ACHN (cell line): ENCODE measurements at regions not wholly inside any gene's neighbourhood (a gene's known extent, or its start where the extent isn't known, plus 50 kb on each side); places are given as distances from the start of the nearest gene placed in this dataset.

ENCODE experiments used
- DNase-seq: peaks from one replicate; pipeline ENCODE4 v3.0.0-alpha.2; 2015
- in situ Hi-C: cut with HindIII; loops from 2 replicates; pipeline ENCODE4 v1.10.0; 2017; ENCODE audit warnings: low sequenced_read_pairs, low pct_ligation_motif_present, low pct_unique_long_range_greater_than_20kb

DNA sequence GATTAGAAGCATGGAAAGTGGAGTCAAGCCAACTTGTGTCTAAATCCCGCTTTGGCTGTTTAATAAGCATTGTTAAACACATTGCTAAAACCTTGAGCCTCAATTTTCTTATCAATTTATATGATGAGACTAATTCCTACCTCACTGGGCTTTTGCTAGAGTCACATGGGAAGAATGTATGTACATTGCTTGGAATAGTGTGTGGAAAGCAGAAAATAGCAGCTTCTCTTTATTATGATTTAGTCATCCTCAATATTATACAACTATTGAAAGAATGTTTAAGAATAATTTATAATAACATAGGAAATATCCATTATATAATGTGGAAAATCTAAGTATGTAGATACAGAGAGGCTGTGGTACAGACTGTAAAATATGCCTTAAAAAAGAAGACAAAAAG, 313.0 kb upstream of the CDYL start:
- in situ Hi-C loops = no loop called here
- no peak for DNase-seq

DNA sequence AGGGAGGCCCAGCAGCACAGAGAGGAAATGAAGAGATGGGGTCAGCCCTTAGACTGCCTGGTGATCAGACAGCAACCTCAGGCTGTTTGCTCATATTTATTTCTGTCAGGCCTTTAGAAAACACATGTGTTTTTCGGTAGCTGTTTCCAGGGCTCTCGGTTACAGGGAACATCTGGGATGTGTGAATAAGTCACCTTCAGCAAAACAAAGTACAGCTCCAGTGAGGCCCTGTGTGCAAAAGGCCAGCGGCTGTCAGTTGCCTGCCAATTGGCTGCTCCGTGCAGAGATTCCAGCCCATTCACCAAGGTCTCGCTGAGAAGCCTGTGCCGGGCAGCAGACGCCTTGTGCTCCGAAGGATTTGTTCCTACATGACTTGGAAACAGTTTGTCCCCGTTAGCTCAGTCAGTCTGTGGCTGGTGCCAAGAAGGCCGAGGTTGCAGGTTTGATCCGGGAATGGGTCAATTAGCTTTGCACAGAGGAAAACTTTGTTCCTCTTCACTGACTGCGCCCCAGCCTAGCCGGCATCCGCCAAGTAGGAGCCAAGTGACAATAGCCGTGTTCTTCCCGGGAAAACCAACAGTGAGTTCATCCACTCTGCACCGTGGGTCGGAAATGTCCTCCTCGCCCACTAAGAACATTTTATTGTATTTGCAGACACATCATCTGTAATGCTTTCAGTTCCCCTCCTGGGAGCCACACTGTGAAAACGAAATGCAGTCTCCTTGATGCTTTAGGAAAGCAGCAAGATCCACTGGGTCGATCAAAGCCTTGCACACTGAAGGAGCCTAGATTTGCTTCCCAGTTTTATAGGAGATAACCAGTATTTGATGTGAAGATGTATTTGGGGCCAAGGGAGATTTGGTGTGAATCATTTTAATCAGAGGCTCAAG, 315.4 kb upstream of the CDYL start:
- DNase-seq = no peak
- in situ Hi-C loops = no loop called here

- DNase-seq = no peak
- in situ Hi-C loops = no loop called here
Observed at GRCh38 chr6:4459996-4460395, 316.2 kb upstream of the CDYL start.

GRCh38 chr6:4459032-4459431, 317.2 kb upstream of the CDYL start:
- in situ Hi-C loops = no loop called here
- no peak for DNase-seq

DNA sequence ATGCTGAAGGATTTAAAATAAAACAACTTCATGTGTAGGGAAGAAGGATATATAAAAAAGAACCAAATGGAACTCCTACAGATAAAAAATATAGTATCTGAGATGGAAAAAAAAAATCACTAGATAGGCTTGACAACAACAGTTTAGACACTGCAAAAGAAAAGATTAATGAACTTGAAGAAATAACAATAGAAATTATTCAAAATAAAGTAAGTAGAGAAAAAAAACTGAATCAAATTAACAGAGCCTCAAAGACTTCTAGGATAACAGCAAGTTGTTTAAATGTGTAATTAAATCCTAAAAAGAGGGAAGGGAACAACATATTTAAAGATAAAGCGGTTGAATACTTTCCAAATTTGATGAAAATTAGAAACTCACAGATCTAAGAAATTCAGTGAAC, 316.3 kb upstream of the ECI2 start:
- in situ Hi-C loops = no loop called here
- no peak for DNase-seq

GRCh38 chr6:4451081-4451480, 315.7 kb upstream of the ECI2 start:
- no peak for DNase-seq
- in situ Hi-C loops = no loop called here

DNA sequence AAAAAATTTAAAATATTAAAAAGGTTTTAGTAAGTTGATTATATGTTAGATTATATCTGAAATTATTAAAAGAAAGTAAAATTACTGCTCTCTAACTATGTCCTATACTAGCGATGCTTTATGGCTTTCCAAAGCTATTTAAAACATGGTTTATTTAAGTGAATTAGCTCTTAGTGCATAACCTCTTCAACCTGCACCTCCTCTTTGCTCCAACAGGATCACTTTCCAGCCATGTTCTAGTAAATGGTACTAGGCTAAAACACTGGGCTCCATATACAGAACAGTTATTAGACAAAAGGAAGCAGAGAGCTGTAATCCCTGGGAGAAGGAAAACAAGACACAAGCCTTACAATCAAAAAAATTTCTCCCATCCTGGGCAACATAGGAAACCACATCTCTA, 314.9 kb upstream of the ECI2 start:
- in situ Hi-C loops = no loop called here
- no peak for DNase-seq

- in situ Hi-C loops = no loop called here
- DNase-seq = no peak
Observed at GRCh38 chr6:4449409-4449808, 314.0 kb upstream of the ECI2 start.

- in situ Hi-C loops = no loop called here
- DNase-seq = no peak
Observed at GRCh38 chr6:4448841-4449240, 313.5 kb upstream of the ECI2 start.

- no peak for DNase-seq
- in situ Hi-C loops = no loop called here
Observed at GRCh38 chr6:4447639-4448330, 312.4 kb upstream of the ECI2 start.

DNA sequence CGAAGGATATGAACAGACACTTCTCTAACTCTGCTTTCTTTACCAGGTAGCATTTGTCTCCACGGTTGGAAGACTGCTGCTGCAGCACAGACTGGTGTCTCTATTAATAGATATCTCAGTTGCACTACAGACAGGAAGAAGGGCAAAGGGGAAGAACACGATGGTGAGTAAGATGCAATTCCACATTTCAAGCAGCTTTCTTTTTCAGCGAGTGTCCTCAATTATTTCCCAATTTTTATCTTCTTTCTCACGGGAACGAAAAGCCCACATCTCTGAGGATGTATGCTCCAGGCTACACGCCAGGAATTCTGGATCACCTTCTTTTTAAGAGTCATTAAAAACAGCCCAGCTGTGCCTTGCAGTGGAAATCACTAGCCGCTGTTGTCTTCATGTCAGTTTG, 311.6 kb upstream of the ECI2 start:
- no peak for DNase-seq
- in situ Hi-C loops = no loop called here

DNA sequence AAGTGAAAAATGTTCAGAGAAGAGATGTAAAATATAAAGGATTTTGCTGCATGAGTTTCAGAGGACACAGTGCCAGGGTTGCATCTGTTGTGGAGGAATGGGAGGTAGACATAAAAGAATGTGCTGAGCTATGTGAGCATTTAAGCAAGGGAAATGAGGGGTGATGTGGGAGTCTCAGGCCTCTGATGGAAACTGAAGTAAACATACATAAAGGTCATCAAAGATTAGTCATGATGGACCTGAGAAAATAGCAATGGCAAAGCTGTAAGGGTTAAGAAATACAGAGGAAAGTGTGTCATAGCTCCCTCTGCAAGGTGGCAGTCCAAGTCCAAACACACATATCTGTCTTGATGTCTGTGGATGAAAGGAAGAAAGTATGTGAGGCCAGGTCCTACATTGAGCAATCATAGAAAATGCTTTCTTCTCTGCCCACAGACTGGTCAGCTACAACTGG, 306.6 kb upstream of the ECI2 start:
- DNase-seq = no peak
- in situ Hi-C loops = no loop called here

DNA sequence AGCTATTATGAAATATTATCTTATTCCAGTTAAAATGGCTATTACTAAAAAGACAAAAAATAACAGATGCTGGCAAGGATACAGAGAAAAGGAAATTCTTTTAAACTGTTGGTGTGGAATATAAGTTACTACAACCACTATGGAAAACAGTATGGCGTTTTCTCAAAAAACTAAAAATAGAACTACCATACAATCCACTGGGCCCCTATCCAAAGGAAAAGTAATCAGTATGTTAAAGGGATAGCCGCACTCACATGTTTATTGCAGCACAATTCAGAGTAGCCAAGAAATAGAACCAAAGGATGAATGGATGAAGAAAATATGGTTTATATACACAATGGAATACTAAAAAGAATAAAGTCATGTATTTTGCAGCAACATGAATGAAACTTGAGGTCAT, 303.8 kb upstream of the ECI2 start:
- DNase-seq = no peak

GRCh38 chr6:4437342-4437741, 302.0 kb upstream of the ECI2 start:
- DNase-seq = no peak
- in situ Hi-C loops = no loop called here

More for the DNA sequence above, 303.8 kb upstream of the ECI2 start:
- in situ Hi-C loops = no loop called here

DNA sequence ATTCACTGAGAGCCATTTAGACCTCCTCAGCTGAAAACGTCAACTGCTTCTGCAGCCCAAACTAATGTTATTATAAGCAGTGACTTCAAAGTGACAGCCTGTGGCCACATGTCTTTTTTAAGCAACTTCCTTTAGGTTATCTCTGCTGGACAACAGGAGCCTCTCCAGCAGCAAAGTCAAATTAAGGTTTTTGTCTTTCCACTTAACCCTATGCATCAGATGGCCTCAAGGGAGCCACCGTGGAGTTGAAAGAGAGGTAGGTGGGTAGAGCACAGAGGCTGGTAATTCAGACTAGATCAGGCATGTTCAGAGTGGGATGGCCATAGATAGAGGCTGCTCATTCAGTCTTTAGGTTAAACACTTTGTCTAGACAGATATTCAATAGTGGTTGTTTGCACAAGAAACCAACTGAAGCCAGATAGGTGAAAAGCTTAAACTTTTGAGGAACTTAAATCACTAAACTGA, 300.6 kb upstream of the ECI2 start:
- in situ Hi-C loops = no loop called here
- no peak for DNase-seq

- in situ Hi-C loops = no loop called here
- no peak for DNase-seq
Observed at GRCh38 chr6:4434655-4435054, 299.3 kb upstream of the ECI2 start.

- in situ Hi-C loops = no loop called here
- DNase-seq = no peak
Observed at GRCh38 chr6:4433199-4433598, 297.8 kb upstream of the ECI2 start.

- no peak for DNase-seq
- in situ Hi-C loops = no loop called here
Observed at GRCh38 chr6:4426968-4427367, 291.6 kb upstream of the ECI2 start.

GRCh38 chr6:4421837-4422236, 286.5 kb upstream of the ECI2 start:
- in situ Hi-C loops = no loop called here
- DNase-seq = no peak
